C4-2B (cell line): ENCODE measurements at regions not wholly inside any gene's neighbourhood (a gene's known extent, or its start where the extent isn't known, plus 50 kb on each side); places are given as distances from the start of the nearest gene placed in this dataset.

ENCODE experiments used
- CTCF ChIP-seq: fragments of 450-650 bp; conservative IDR thresholded peaks from 2 replicates; pipeline ENCODE4 v1.5.1; 2017; ENCODE audit warnings: mild to moderate bottlenecking
- ZFX ChIP-seq: fragments of 450-650 bp; IDR thresholded peaks from 2 replicates; pipeline ENCODE4 v1.6.1; 2017

GRCh38 chr11:104339380-104339831 is 175.5 kb upstream of the PDGFD start:
- TF ChIP-seq CTCF (no peak), ZFX (no peak)
